GM12891 (cell line): ENCODE measurements at regions not wholly inside any gene's neighbourhood (a gene's known extent, or its start where the extent isn't known, plus 50 kb on each side); places are given as distances from the start of the nearest gene placed in this dataset.

ENCODE experiments used
- POLR2A ChIP-seq: IDR thresholded peaks from 2 replicates; pipeline ENCODE4 v1.6.1; 2011; ENCODE audit warnings: low read depth, low read length, control low read depth
- SPI1 ChIP-seq: IDR thresholded peaks from 2 replicates; pipeline ENCODE4 v1.6.1; 2011; ENCODE audit warnings: low read depth, low read length, control low read depth

DNA sequence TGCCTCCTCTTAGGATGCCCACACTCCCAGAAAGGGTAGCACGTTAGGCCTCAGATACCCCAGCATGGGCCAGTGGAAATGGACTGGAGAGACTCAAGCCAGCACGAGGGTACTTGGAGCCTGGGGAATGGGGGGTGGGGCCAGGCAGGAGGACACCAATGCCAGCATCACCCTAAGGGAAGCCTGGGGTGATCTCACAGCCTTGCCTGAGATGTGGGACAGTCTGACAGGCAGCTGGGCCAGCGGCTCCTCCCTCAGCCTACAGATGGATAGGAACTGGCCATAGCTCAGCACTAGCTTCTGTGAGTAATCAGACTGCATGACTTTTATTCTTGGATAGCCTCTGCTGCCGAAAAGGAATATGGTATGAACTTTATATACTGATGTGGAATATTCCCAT, 59.6 kb upstream of the MRPS22 start:
- TF ChIP-seq POLR2A: no peak
- TF ChIP-seq SPI1: no peak
